22Rv1 (cell line): ENCODE measurements at regions not wholly inside any gene's neighbourhood (a gene's known extent, or its start where the extent isn't known, plus 50 kb on each side); places are given as distances from the start of the nearest gene placed in this dataset.
A peak's percentile ranks its signal among the peaks of the same experiment; 100 is the strongest.

Experiments used
- H3K27ac ChIP-seq: fragments of 450-650 bp; 2 replicates; pipeline ENCODE4 v1.5.1; 2017
- ZFX ChIP-seq: fragments of 450-650 bp; IDR thresholded peaks from 2 replicates; pipeline ENCODE4 v1.6.1; 2017; ENCODE audit warnings: antibody characterized with exemption, borderline replicate concordance
- TF ChIP-seq, protein P1 (sequence below): fragments of 450-650 bp; IDR thresholded peaks from 2 replicates; pipeline ENCODE4 v1.5.1; 2017; ENCODE audit warnings: mild to moderate bottlenecking

DNA sequence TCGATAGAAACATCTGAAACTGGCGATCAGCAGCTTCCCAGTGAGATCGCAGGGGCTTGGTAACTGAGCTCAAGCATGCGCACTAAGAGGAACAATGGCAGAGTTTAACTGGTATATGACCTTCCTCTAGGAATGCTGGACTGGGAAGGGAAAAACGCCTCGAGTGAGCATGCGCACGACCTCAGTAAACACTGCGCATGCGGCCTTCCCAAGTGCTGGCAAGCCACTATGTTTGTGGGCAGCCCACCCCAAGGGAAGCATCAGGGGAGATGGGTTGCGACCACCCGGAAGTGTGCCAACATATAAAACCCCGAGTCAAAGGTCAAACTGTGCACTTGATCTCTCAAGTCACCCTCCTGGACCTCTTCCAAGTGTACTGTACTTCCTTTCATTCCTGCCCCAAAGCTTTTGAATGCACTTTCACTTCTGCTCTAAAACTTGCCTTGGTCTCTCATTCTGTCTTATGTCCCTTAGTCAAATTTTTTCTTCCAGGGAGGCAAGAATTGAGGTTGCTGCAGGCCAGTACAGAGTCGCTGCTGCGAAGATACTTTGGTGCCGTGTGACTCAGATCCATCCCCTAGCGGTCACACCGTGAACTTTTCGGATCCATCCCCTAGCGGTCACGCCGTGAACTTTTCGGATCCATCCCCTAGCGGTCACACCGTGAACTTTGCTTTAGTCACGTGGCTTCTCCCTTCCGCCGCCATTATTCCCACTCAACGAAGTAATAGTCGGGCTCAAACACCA, 243.3 kb downstream of the FAM43A start:
- TF ChIP-seq ZFX: no peak
- TF ChIP-seq, protein P1, sequence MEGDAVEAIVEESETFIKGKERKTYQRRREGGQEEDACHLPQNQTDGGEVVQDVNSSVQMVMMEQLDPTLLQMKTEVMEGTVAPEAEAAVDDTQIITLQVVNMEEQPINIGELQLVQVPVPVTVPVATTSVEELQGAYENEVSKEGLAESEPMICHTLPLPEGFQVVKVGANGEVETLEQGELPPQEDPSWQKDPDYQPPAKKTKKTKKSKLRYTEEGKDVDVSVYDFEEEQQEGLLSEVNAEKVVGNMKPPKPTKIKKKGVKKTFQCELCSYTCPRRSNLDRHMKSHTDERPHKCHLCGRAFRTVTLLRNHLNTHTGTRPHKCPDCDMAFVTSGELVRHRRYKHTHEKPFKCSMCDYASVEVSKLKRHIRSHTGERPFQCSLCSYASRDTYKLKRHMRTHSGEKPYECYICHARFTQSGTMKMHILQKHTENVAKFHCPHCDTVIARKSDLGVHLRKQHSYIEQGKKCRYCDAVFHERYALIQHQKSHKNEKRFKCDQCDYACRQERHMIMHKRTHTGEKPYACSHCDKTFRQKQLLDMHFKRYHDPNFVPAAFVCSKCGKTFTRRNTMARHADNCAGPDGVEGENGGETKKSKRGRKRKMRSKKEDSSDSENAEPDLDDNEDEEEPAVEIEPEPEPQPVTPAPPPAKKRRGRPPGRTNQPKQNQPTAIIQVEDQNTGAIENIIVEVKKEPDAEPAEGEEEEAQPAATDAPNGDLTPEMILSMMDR: peak; percentile 67
- no peak overlapping the region for H3K27ac ChIP-seq

DNA sequence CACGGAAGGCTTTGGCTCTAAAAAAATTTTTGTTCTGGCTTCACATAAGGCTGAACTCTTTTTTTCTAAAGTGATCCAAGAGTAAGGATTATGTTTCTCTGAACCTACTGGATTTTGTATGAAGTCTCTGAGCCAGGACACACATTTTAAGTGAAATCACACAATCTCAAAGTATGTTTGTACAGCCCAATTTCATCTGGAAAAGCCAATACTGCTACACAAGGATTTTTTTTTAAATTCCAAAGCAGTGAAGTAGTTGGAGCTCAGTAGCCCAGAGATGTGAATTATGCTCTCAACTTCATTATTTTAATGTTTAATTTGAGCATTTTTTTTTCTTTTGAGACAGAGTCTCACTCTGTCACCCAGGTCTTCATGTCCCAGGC, 243.9 kb downstream of the FAM43A start:
- no peak overlapping the region for H3K27ac ChIP-seq
- TF ChIP-seq, protein P1: peak; percentile 22; the same call in 1 of the 2 replicates
- no peak for TF ChIP-seq ZFX

DNA sequence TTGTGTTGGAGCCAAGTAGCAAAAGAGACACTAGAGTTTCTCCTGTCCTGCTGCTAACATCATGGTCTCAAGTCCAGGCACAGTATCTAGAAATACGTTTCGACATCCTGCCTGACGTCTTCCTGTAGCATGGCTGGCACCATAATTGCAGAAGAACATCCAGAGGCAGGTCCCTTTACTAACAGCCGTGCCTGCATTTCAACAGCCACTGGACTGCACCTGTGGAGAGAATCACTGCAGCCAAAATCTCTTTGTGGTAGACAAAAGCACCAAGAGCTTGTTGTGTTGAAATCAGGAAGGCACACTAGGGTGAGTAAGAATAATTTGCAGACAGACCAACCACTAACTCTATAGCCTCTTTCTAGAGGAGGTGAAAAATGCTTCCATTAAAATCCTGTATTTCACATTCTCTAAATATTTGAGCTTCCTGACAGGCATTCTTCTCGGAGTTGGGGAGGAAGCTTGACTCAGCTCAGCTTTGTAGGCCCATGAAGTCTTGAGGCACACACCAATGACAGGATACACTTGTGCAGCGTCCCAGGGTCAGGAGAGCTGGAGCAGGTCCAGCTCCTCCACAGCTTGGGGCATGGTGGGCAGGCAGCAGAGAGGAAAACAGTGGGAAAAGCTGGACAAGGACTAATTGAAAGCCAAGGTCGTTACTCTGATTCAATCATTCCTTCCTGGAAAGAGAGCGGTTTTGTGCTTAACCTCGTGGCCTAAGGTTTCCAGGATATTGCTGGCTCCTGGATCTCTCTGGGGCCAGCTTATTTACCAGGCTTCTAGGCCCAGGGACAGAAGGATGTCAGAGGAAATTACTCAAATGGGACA, 244.9 kb downstream of the FAM43A start:
- no peak overlapping the region for H3K27ac ChIP-seq

DNA sequence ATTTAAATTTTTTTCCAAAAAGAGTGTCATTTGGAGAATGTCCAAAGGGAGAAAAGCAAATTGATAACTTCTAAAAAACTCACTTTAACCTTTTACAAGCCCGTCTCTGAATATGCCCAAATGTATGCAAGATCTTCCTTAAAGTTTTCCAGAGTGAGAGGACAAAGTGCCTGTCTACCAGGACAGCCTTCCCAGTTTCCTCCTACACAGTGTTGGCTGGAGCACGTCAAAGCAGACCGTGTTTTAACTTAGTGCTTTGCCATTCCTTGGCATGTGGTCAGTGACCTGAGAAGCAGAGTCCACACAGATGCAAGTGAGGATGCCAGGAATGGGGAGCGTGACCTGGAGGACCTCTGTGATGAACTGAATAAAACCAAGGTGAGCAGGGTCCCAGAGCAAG, 245.7 kb downstream of the FAM43A start:
- TF ChIP-seq ZFX: no peak
- TF ChIP-seq, protein P1: no peak

More for the DNA sequence above, 244.9 kb downstream of the FAM43A start:
- TF ChIP-seq, protein P1: no peak
- TF ChIP-seq ZFX: no peak

DNA sequence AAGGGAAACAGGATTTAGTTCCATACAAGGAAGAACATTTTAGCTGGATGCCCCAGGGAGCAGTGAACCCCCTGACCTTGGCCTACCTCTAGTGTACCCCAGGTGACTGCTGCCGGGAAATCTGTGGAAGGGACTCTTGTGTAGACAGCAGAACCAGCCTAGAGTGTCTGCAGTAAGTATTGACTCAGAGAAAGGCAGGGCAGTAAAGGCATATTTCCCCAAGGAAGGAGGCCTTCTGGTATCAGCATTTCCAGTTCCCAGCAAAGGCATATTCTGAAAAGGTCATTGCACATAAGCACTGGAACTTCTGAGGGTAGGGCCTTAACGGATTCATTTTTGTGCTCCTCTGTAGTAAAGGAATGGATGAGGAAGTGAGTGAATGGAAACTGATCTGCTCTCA, 246.2 kb downstream of the FAM43A start:
- no peak overlapping the region for H3K27ac ChIP-seq
- TF ChIP-seq ZFX: no peak
- TF ChIP-seq, protein P1: no peak

More for the DNA sequence above, 245.7 kb downstream of the FAM43A start:
- H3K27ac ChIP-seq: no peak overlapping the region

DNA sequence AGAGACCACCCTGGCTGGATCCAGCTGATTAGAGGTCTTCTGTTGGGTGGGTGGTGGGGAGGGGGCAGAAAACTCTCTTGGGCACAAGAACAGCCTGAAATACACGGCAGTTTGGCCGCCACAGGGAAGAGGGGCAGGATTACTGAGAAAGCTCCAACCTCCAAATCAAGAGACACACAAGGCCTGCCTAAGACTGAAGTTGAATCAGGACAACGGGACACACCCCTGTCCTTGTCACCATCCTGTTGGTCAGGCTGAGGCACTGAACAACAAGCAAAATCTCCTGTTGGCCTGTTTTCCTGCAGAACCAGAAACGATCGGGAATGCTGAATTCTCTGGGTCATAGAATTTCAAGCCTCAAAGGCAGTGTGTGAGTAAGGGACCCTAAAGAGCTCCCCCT, 247.8 kb downstream of the FAM43A start:
- TF ChIP-seq, protein P1: no peak
- TF ChIP-seq ZFX: no peak

DNA sequence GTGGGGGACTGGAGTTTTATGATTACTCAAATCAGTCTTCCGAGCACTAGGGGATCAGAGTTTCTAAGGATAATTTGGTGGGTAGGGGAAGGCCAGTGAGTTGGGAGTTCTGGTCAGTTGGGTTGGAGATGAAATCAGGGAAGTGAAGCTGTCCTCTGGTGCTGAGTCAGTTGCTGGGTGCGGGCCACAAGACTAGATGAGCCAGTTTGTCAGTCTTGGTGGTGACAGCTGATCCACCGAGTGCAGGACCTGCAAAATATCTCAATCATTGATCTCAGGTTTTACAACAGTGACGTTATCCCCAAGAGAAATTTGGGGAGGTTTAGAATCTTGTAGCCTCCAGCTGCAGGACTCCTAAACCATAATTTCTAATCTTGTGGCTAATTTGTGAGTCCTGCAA, 249.4 kb downstream of the FAM43A start:
- no peak for TF ChIP-seq ZFX
- TF ChIP-seq, protein P1: no peak
- H3K27ac ChIP-seq: no peak overlapping the region

More for the DNA sequence above, 247.8 kb downstream of the FAM43A start:
- no peak overlapping the region for H3K27ac ChIP-seq
